ENCODE measurements at regions not wholly inside any gene's neighbourhood (a gene's known extent, or its start where the extent isn't known, plus 50 kb on each side); places are given as distances from the start of the nearest gene placed in this dataset.

- TF ChIP-seq, protein P1, sequence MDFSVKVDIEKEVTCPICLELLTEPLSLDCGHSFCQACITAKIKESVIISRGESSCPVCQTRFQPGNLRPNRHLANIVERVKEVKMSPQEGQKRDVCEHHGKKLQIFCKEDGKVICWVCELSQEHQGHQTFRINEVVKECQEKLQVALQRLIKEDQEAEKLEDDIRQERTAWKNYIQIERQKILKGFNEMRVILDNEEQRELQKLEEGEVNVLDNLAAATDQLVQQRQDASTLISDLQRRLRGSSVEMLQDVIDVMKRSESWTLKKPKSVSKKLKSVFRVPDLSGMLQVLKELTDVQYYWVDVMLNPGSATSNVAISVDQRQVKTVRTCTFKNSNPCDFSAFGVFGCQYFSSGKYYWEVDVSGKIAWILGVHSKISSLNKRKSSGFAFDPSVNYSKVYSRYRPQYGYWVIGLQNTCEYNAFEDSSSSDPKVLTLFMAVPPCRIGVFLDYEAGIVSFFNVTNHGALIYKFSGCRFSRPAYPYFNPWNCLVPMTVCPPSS (IDR thresholded peaks at IDR 0.05): no peak
- TF ChIP-seq ATF5 (CRISPR knock-in tag; IDR thresholded peaks at IDR 0.05; ENCODE audit: low read depth) (no peak), E2F5 (CRISPR knock-in tag; conservative IDR thresholded peaks at IDR 0.05) (no peak), NFIB (CRISPR knock-in tag; IDR thresholded peaks at IDR 0.05; ENCODE audit: borderline replicate concordance) (no peak), MLLT10 (CRISPR knock-in tag; IDR thresholded peaks at IDR 0.05) (no peak), ZSCAN9 (CRISPR knock-in tag; IDR thresholded peaks at IDR 0.05; ENCODE audit: borderline replicate concordance) (no peak), KDM5B (CRISPR knock-in tag; IDR thresholded peaks at IDR 0.05; ENCODE audit: borderline replicate concordance) (no peak), TCF12 (IDR thresholded peaks at IDR 0.05) (no peak), TCF12 (CRISPR knock-in tag; IDR thresholded peaks at IDR 0.05) (no peak), ARID3A (IDR thresholded peaks at IDR 0.05; ENCODE audit: low read depth, low read length) (peak; percentile 65), RXRA (CRISPR knock-in tag; IDR thresholded peaks at IDR 0.05) (no peak), FOXM1 (CRISPR knock-in tag; IDR thresholded peaks at IDR 0.05) (no peak), ZNF552 (CRISPR knock-in tag; IDR thresholded peaks at IDR 0.05; ENCODE audit: borderline replicate concordance) (no peak), NFAT5 (CRISPR knock-in tag; IDR thresholded peaks at IDR 0.05) (no peak)
- TF ChIP-seq, protein P2, sequence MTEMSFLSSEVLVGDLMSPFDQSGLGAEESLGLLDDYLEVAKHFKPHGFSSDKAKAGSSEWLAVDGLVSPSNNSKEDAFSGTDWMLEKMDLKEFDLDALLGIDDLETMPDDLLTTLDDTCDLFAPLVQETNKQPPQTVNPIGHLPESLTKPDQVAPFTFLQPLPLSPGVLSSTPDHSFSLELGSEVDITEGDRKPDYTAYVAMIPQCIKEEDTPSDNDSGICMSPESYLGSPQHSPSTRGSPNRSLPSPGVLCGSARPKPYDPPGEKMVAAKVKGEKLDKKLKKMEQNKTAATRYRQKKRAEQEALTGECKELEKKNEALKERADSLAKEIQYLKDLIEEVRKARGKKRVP (CRISPR knock-in tag; IDR thresholded peaks at IDR 0.05): peak in 1 of 2 experiments; percentile 58; a peak in 2 of 4 replicates
- TF ChIP-seq, protein P3, sequence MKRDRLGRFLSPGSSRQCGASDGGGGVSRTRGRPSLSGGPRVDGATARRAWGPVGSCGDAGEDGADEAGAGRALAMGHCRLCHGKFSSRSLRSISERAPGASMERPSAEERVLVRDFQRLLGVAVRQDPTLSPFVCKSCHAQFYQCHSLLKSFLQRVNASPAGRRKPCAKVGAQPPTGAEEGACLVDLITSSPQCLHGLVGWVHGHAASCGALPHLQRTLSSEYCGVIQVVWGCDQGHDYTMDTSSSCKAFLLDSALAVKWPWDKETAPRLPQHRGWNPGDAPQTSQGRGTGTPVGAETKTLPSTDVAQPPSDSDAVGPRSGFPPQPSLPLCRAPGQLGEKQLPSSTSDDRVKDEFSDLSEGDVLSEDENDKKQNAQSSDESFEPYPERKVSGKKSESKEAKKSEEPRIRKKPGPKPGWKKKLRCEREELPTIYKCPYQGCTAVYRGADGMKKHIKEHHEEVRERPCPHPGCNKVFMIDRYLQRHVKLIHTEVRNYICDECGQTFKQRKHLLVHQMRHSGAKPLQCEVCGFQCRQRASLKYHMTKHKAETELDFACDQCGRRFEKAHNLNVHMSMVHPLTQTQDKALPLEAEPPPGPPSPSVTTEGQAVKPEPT (CRISPR knock-in tag; IDR thresholded peaks at IDR 0.05; ENCODE audit: low read depth): no peak
These were observed 74.7 kb upstream of the TMEM170B start (continued) for GRCh38 chr6:11462742-11463397.

Measured in HepG2 (cell line).